Right atrium auricular region (tissue), 2 donors: ENCODE measurements at regions not wholly inside any gene's neighbourhood (a gene's known extent, or its start where the extent isn't known, plus 50 kb on each side); places are given as distances from the start of the nearest gene placed in this dataset.
"Not testable (repeated sequence)": the region's sequence is repeated elsewhere in the genome, so short reads cannot be mapped to it uniquely, and the experiment has no call there.

Experiments
- DNase-seq: peaks from one replicate; pipeline ENCODE4 v3.0.0-alpha.2; 2019; ENCODE audit warnings: low spot score
- H3K27ac ChIP-seq, 2 donors: fragments of 200-600 bp; sonication (generic); 1 replicate in 1 of 2; 2 replicates in 1 of 2; pipeline ENCODE4 v1.5.1; 2016 to 2019
- H3K27me3 ChIP-seq, 2 donors: fragments of 200-600 bp; sonication (generic); one replicate each; pipeline versions ENCODE4 v1.5.1 to v1.6.0; 2017 to 2019
- H3K36me3 ChIP-seq: fragments of 200-600 bp; sonication (generic); one replicate; pipeline ENCODE4 v1.5.1; 2016
- H3K4me1 ChIP-seq, 2 donors: fragments of 200-600 bp; sonication (generic); one replicate each; pipeline versions ENCODE4 v1.5.1 to v1.6.0; 2017 to 2019
- H3K4me3 ChIP-seq, 2 donors: fragments of 200-600 bp; sonication (generic); 1 replicate in 1 of 2; 2 replicates in 1 of 2; pipeline ENCODE4 v1.5.1; 2017 to 2019; ENCODE audit warnings: mild to moderate bottlenecking in 1 of 2, moderate library complexity in 1 of 2
- H3K9me3 ChIP-seq, 2 donors: fragments of 200-600 bp; sonication (generic); one replicate each; pipeline ENCODE4 v1.5.1; 2019

DNA sequence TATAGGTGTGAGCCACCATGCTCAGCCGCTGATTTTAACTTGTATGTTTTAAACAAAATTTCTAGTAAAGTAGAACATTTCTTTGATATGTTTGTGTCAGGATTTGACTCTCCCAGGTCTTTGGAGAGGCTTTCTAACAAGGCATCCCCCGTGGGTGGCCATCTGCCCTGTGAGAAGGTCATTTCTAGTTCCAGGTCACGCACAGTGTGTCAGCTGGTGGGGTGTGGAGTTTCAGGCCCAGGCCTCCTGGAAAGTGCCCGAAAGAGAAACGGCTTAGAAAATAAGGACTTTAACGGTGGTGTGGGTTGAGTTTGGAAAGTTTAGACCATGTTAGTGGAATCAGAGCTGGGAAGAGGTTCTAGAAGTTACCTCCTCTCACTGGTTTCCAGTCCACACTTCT lies 61.0 kb downstream of the SPDYE17 start:
- H3K36me3 ChIP-seq, H3K9me3 ChIP-seq, DNase-seq, H3K27ac ChIP-seq, H3K4me3 ChIP-seq, H3K27me3 ChIP-seq, H3K4me1 ChIP-seq: not testable (repeated sequence)

DNA sequence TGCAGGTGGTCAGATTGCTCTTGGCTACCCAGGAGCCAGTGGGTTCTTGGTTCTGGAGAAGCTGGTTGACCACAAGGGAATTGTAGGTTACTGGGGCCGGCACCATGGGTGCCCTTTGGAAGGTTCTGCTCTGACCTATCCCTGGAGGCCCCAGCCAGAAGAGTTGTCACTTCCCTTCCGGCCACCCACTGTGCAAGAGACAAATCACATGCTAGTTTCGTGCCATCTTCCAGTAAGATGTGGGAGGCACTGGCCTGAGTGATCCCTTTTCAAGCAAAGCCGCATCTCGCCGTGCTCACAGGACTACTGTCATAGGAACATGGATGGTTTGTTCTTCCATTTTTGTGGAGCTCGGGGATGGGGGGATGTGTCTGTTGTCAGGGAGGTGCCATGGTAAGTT lies 62.3 kb downstream of the SPDYE17 start:
- H3K27ac ChIP-seq, H3K36me3 ChIP-seq, H3K27me3 ChIP-seq, H3K4me1 ChIP-seq, H3K4me3 ChIP-seq, H3K9me3 ChIP-seq, DNase-seq: not testable (repeated sequence)

DNA sequence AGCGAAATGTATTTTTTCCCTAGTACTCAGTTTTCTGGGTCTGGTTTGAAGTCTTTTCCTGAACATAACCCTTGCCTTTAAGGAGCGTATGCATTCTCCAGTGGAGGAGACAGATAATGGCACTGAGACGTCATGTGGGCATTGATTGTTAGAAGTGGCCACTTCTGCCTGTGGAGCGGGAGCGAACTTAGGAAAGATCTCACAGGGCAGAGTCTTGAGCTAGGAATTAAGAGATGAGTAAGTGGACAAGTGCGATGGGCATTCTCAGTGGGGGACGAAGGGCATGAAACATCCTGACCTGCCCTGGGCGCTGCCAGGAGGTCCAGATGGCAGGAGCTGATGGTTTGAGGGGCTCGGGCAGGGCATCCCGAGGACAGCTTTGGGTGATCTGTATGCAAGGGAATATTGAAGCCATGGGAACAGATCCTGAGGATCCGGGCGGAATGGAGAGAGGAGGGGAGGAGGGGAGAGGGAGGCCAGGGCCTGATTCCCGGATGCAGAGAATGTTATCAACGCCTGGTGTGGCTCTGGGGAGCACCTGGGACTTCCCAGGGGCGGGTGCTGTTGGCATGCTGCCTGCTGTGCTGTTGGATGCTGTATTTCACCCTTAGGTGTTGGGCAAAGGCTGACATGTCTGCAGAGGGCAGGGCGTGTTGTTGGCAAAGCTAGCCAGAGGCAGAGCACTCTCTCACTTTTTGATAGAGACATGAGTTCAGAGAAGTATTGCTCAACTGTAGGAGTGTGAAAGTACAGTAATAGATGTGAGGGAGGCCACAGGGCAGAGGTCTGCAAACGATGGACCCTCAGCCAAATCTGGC lies 66.2 kb downstream of the SPDYE17 start:
- not testable (repeated sequence) for H3K4me3 ChIP-seq, H3K9me3 ChIP-seq, H3K36me3 ChIP-seq, DNase-seq, H3K27ac ChIP-seq, H3K27me3 ChIP-seq, H3K4me1 ChIP-seq

DNA sequence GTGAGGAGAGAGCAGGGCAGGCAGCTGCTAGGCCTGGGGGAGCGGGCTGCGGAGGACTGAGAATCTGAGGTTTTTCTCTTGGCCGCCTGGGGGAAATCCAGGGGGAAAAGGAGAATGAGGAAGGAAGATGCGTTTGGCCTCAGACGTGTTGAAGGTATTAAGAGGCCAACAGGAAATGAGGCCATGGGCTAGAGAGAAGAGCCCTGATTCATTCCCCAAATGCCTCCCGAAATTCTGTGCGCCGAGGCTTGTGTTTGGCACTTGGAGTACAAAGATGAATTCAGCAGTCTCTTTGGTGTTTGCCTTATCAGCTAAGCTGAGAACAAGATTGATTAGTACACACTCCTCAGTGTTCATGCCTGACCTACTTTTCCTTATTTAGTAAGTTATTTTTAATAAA lies 68.1 kb downstream of the SPDYE17 start:
- not testable (repeated sequence) for H3K4me3 ChIP-seq, H3K36me3 ChIP-seq, H3K27ac ChIP-seq, H3K9me3 ChIP-seq, H3K4me1 ChIP-seq, DNase-seq, H3K27me3 ChIP-seq

DNA sequence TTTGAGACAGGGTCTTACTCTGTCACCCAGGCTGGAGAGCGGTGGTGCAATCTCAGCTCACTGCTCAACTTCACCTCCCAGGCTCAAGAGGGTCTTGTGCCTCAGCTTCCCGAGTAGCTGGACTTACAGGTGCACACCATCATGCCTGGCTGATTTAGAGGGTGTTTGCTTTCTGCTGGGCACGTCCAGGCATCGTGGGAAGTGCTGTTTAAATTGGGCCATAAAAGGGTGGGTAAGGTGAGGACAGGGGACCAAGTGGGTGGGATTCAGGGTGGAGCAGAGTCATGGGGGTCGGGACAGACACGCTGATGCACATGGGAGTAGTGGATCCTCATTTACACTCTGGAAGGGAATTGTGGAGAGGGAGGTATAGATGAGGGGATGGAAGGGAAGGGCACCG lies 69.1 kb downstream of the SPDYE17 start:
- H3K27me3 ChIP-seq, H3K9me3 ChIP-seq, H3K4me3 ChIP-seq, DNase-seq, H3K27ac ChIP-seq, H3K4me1 ChIP-seq, H3K36me3 ChIP-seq: not testable (repeated sequence)

DNA sequence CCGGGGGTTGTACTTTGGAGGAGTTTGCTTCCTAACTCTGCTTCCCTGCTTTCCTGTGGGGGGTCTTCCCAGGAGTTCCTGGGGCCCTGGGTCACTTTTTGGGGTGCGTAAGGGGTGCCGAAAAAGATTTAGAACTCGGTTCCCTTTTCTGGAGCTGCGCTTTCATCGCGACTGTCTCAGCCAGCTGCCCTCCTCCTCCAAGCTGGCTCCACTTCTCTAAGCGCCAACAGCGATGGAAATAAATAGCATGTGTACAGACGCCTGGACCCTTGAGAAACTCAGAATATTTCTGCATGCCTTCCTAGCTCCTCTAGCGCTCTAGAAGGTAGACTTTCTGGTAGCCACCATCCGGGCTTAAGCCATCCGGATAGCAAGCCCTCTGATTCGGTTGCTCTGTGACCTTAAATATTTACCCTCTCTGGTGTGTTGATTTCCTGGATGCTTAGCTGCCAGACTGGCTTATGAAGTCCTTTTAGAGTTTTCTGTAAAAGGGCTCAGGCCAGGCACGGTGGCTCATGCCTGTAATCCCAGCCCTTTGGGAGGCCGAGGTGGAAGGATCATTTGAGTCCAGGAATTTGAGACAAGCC lies 71.7 kb downstream of the SPDYE17 start:
- H3K27me3 ChIP-seq, H3K4me1 ChIP-seq, H3K27ac ChIP-seq, H3K36me3 ChIP-seq, H3K9me3 ChIP-seq, H3K4me3 ChIP-seq, DNase-seq: not testable (repeated sequence)

DNA sequence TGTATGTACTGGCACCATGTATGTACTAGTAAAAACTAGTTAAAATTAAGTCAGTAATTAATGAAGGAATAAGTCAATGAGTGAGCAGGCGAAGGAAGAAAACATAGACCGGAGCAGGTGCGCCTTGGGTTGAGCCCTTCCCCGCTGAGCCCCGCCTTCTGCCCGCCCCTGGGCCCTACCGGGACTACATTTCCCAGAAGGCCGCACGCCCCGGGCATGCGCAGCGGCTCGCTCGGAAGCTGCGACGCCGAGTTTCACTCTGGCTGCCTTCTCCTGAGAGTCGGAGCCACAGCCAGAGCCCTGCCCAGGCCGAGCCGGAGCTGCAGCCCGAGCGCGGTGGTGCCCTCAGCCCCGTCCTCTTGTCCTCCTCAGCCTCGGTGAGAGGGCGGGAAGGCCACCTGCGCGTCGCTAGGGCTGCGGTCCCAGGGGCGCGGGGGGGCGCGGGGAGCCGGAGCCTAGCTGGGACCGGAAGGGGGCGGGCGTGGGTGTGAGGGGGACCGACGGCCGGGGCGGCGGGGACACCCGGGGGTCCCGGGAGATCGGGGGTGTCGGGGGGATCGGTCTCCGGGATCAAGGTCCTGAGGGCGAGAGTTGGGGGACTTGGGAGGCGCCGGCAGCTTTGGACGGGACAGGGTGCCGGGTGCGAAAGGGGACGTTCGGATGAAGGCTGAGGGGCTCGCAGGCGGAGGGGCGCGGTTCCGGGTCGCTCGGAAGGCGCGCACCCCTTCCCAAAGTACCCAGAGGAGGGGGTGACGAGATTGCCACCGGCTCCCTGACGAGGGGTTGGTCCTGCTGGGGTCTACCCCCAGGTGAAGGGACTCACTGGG lies 72.4 kb downstream of the SPDYE17 start:
- H3K27me3 ChIP-seq, H3K4me1 ChIP-seq, H3K27ac ChIP-seq, DNase-seq, H3K36me3 ChIP-seq, H3K9me3 ChIP-seq: not testable (repeated sequence)
- peak overlapping the region in 1 of 2 donors; percentile 44 for H3K4me3 ChIP-seq

DNA sequence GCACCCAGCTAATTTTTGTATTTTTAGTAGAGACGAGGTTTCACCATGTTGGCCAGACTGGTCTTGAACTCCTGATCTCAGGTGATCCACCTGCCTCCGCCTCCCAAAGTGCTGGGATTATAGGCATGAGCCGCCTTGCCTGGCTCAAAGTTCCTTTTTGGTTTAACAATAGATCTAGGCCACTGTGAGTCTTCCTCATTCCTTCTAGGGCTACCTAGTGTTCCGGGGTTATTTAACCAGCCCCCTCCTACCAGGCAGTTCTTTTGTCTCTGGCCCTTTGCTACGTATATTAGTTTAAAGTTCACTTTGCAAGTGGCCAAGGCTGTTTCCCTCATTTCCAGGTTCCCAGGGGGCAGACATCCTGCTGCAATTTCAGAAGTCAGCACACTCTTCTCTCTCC lies 75.6 kb downstream of the SPDYE17 start:
- H3K36me3 ChIP-seq, H3K27me3 ChIP-seq, H3K4me1 ChIP-seq, H3K4me3 ChIP-seq, H3K9me3 ChIP-seq, DNase-seq, H3K27ac ChIP-seq: not testable (repeated sequence)

DNA sequence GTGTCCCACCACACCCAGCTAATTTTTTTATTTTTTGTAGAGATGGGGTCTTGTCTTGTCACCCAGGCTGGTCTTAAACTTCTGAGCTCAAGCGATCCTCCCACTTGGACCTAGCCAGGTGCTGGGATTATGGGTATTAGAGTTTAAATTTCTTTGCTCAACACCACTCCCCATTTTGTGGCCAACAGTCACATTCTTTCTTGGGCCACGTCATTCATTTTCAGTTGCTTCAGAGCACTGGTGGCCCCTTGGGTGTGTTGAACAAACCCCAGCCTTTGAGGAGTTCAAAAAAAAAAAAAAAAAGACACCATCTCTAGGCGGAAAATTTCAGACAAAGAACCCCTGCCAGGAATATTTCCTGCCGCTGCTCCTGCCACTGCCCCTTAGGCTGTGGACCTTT lies 77.0 kb downstream of the SPDYE17 start:
- not testable (repeated sequence) for H3K36me3 ChIP-seq, H3K27me3 ChIP-seq, H3K4me1 ChIP-seq, H3K9me3 ChIP-seq, H3K27ac ChIP-seq, DNase-seq, H3K4me3 ChIP-seq

DNA sequence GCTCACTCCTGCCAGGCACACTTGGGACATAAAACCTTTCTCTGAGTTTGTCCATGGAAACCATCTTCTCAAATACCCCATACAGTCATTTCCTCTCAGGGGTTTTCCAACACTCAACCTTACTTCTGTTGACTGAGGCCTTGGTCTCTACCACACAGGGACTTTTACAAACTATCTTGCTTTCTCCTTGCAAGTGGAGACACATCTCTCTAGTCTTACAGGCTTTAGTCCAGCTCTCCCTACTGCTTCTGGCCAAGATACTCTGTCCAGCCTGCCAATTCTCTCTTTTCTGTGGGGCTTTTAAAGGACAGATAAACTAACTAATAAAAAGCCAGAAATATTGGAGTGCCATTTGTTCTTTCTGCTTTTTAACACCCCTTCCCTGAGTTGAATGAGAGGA lies 87.6 kb downstream of the SPDYE17 start:
- H3K27ac ChIP-seq, H3K4me1 ChIP-seq, H3K36me3 ChIP-seq, H3K4me3 ChIP-seq, H3K27me3 ChIP-seq, DNase-seq, H3K9me3 ChIP-seq: not testable (repeated sequence)

DNA sequence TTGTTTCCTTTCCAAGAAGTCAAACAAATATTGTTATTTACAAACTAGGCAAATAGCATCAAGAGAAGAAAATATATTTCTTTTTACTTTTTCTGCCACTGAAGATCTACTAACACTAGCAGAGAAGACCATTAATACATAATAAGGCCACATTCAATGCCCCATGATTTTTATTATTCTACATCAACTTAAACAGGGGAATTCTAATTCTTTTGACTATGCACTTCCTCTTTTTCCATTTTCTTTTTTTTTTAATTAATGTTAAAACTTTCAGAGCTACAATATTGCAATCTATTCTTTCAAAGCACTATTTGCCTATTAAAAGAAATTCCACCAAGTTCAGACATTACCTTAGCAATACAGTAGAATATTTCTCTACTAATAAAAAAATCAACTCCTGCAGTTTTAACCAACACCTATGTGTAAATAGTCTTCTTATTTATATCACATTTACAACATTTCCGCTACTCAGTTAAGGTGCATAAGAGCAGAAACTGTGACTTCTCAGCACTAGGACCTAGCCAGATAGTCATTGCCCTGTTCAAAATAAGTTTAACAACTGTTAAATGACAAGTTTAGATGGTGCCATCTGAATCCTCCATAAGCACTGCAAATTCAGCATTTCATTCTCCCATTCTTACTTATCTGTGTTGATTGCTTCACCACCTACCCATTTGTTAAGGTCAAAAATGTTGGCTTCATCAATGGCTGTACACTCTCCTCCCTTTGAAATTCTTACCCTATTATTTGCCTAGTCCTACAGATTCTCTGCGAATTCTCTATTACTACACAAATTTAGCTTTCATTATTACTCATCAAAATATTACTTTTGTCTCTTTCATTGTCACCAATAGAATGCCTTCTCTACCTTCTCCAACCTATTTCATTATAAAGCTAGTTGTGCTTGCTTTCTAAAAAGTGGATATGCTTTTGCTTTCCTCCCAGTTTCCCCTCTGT lies 90.1 kb downstream of the SPDYE17 start:
- not testable (repeated sequence) for H3K27me3 ChIP-seq, H3K36me3 ChIP-seq, DNase-seq

DNA sequence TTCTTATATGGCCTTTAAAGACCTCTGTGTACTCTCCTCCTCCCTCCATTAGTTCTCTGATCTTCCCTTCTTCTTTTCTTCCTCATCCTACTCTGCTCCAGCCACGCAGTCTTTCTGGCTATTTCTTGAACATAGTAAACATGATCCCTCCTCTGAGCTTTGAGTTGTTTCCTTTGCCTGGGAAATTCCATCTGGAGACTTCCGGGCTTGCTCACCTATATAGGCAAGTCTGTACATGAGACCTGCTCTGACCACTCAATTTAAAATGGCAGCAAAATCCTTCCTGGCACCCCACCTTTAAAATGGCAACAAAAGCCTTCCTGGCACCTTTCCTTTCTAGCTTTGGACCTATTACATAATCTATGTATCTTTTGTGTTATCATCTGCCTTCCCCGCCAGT lies 94.4 kb downstream of the SPDYE17 start:
- not testable (repeated sequence) for H3K27me3 ChIP-seq, H3K9me3 ChIP-seq, DNase-seq, H3K4me1 ChIP-seq, H3K27ac ChIP-seq, H3K4me3 ChIP-seq, H3K36me3 ChIP-seq

More for the DNA sequence above, 90.1 kb downstream of the SPDYE17 start:
- not testable (repeated sequence) for H3K4me3 ChIP-seq, H3K4me1 ChIP-seq, H3K27ac ChIP-seq, H3K9me3 ChIP-seq

DNA sequence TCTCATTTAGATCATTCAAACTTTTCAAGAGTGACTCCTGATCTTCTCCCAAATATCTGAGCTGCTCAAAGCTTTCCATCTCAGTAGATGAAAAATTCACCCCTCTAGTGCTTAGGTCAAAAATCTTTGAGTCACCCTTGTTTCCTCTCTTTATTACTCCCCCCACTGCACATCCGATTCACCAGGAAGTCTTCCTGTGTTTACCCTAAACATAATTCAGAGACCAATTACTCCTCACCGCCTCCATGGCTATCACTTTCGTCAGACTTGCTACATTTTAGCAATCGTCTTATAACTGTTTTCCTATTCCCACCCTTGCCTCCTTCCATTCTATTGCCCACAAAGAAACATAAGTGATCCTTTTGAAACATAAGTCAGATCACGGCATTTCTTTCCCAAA lies 94.8 kb downstream of the SPDYE17 start:
- not testable (repeated sequence) for DNase-seq, H3K4me1 ChIP-seq, H3K27me3 ChIP-seq, H3K4me3 ChIP-seq, H3K27ac ChIP-seq, H3K9me3 ChIP-seq, H3K36me3 ChIP-seq

DNA sequence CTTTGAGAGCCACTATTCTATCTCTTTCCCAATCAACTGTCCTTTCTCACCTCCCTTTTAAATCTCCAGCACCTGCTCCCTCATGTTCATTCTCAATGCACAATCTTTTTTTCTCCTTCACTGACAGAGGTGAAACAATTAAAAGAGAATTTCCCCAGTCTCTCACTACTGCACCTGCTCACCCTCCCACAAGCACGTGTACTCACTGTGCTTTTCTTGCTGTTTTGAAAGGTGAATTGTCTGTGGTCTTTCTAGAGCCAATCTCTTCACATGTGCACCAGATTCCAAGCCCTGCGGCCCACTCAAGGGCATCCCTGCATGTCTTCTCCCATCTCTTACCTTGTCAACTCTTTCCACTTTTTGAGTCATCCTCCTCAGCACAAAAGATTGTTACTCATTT lies 95.8 kb downstream of the SPDYE17 start:
- not testable (repeated sequence) for H3K27ac ChIP-seq, H3K4me3 ChIP-seq, H3K4me1 ChIP-seq, DNase-seq, H3K27me3 ChIP-seq, H3K9me3 ChIP-seq, H3K36me3 ChIP-seq
